Activated CD4-positive, alpha-beta T cell treated with anti-CD3 and anti-CD28 coated beads, Interleukin-2, Interleukin-4, amounts not matched to agents 100 ng/mL and 50 ng/mL, durations not matched to agents 16 hours and 8 hours (primary cell): ENCODE measurements at regions not wholly inside any gene's neighbourhood (a gene's known extent, or its start where the extent isn't known, plus 50 kb on each side); places are given as distances from the start of the nearest gene placed in this dataset.
"Not testable (repeated sequence)": the region's sequence is repeated elsewhere in the genome, so short reads cannot be mapped to it uniquely, and the experiment has no call there.

Experiments used
- DNase-seq: peaks from one replicate; pipeline ENCODE4 v3.0.0-alpha.2; 2020; ENCODE audit warnings: low spot score

DNA sequence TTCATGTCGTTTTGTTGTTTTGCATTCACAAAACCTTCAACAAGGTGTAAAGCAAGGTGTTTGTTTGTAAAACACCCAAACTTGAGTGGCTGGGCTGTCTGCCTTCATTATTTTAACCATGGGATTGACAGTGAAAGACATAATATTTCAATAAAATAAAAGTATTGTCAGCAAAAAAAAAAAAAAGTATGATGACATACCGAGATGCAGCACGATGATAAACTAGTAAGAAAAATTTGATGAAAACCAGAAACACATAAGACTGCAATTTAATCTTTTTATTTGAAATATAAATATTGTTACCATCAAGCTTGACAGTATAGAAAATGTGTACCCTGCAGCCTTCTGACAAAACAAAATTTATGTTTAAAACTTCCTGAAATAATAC, 419.3 kb upstream of the DYNLRB2 start:
- DNase-seq, result no peak

DNA sequence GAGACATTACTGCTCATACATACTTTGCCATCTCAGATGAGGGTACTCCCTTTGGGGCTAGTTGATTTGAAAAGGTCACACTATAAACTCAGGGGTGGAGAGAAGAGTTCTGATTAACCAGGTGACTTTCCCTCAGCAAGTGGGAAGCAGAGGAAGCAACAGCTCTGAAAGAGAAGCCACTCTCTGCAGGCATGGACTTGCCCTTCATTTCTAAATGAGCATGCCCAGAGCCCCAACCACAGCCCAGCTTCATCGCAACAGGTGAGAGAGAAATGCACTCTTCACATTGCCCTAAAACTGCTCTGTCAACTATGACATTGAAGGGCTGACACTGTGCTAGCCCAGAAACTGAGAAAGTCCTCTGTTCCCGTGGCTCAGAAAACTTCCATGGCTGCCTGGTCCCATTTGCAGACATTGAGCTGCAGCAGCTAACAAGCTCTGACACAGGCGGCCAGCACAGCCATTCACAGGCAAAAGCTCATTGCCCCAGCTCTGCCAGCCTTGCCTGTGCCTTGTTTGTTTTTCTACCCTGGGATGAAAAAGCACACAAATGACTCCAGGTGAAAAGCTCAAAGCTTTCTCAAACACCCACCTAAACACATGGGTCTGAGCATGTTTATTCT, 419.8 kb upstream of the DYNLRB2 start:
- DNase-seq, result no peak

DNA sequence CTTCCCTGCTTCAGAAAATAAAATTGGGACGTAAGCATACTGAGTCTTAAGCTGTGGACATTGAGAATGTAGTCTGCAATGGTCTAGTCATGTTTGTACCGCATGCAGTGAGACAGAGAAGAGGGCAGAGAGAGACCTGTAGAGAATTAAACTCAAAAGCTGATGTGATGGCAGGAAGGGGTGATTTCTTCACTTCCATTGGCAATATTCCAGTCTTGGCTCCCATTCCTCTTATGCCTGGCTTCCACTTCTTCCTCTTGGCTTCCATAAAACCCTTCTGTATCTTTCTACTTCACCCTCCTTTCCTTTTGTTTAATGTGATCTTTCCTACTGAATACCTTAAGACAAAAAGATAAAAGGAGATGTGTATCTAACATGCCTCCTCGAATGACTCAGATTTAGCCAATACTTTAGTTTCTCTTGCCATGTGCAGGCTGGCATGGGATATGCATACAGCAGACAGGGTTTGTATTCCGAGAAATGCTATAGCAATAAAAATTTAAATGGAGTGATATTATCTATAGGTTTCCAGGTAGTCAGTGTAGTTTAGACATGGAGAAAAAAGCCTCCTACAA, 423.1 kb upstream of the DYNLRB2 start:
- no peak for DNase-seq

DNA sequence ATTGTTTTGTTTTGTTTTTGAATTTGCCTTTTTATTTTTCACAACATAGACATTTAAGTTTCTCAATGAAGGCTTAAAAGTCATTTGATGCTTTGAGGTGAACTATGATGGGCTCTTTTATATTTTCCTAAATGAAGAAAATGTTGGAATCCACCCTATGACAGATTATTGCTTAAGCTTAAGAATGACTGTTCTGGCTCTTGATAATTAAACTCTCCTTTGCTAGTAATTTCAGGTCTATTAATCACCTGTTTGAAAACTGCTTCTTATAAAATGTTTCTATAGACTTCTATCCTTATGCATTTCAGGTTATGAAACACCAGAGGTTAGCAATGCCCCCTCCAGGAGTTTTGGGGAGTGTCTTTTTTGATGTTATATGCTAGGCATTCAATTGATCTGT, 424.1 kb upstream of the DYNLRB2 start:
- DNase-seq, result no peak

DNA sequence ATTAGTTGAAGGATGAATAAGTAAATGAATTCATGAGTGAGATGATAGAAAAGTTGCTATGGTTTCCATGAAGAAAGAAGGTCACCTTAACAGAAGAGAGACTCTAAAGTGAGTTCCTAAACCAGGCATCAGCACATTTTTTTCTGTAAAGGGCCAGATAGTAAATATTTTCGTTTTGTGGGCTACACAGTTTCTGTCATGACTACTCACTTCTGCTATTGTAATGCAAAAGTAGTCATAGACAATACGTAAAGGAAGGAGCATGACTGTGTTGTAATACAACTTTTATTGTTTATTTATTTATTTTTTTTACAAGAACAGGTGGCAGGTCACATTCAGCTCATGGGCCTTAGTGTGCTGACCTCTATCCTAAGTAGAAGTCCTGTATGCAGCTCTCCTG, 426.1 kb upstream of the DYNLRB2 start:
- DNase-seq, result no peak

DNA sequence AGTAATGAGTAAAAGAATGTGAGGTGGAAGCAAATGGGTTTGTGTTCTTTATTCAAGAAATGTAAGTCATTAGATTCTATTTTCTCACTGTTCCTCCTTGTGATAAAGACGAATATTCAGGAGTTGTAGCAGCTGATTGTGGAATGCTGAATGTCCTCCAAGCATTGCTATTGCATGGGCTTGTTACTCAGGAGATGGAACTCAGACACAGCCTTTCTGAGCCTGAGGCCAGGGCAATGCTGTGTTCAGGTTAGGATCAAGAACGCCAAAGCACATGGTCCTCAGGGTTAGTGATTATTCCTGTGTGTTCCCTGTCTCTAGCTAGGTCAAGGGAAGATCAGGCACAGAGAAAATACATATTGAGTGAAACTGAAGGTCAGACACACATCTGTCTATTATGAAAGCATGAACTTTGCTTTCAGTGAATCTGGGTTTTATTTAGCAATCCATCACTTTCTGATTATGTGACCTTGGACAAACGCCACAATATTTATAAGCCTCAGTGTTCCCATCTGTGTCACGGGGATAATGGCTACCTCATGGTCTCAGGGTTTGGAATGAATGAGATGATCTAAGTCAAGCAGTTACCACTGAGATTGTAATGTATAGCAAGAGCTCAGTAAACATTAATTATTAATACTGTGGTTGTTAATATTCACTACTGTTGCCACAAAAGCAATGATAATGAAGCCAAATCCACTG, 426.8 kb upstream of the DYNLRB2 start:
- no peak for DNase-seq

DNA sequence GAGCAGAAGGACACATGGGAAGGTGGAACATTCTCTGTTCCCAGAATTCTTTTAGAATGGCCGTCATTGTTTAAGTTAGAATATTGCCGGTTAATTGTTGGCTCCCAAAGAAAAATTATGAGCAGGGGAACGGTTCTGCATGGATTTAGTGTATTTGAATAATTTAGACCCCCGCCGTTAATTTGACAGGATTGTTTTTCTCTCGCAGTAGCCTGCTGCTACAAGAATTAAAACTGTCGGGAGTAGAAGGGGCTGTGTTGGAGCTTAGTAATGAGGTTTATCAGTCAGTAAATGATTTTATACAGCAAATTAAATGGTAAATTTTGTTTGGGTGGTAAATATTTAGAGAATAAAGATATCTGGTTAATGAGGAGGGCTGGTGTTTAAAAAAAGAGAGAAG, 431.2 kb upstream of the DYNLRB2 start:
- no peak for DNase-seq

DNA sequence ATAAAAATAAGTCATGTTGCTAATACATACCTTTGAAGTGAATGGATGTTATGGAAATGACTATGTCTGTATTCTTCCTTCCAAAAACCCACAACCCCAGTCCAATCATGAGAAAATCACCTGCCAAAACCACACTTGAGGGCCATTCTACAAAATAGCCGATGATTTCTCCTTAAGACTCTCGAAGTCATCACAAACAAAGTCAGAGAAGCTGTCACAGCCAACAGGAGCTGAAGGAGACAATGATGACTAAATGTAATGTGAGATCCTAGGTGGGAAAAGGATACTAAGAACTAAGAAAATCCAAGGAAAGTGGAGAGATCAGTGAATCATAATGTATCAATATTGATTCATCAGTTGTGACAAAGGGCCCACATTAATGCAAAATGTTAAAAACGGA, 432.9 kb upstream of the DYNLRB2 start:
- no peak for DNase-seq

DNA sequence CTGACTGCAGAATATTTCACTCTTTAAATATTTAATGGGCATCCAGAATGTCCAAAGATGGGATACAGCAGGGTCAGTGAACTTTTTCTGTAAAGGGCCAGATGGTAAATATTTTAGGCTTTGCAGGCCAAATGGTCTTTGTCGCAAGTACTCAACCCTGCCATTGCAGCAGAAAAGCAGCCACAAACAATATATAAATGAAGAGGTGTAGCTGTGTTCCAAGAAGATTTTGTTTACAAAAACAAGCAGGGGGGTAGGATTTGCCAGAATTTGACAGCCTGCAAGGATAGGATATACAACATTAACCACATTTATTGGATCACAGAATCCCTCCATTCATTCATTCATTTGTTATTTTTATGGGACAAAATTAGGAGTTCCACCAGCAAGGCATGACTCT, 435.0 kb upstream of the DYNLRB2 start:
- no peak for DNase-seq

DNA sequence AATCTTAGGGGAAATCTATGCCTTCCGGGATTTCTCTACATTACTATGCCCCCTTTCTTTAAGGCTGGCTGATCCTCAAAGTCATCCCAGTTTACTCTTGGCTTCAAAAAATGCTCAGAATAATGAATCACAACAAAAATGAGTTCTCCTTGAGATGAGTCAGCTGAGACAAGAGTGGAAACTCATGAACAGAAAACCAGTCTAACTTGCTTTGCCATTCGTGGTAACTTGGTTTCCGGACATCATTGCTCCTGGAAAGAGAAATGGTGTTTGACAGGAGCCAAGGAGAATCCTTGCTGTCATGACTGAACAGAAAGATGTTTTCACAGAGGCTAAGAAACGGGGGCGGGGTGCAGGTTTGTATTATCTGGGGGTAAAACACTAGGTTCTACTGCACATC, 435.6 kb upstream of the DYNLRB2 start:
- no peak for DNase-seq

DNA sequence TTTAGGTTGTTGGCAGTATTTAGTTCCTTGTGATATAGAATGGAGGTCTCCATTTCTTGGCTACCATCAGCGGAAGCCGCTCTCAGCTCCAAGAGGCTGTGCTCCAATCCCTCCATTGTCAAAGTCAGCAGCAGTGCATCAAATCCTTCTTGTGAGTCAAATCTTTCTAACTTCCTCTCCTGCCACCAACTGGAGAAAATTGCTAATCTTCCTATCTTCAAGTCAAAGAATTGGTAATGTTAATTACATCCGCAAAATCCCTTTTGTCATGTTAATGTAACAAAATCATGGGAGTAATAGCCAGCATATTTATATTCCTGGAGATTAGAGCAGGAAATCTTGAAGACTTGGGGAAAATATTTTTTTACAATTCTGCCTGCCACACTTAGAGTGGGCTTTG, 436.4 kb upstream of the DYNLRB2 start:
- no peak for DNase-seq

DNA sequence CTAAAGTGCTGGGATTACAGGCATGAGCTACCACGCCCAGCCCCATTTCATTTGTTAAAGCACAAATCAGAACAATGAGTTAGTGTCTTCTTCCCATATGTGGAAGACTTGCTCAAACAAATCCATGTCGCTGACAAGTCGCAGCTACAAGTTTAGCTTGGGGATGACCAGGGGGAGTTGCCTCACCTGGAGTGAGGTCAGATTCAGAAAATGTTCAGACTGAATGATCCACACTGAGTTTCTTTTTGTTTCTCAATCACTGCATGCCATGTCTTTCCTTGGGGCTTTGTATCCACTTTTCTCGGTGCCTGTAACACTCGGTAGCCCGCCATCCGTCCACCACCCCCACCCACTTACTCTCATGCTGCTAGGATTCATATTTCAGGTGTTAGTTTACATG, 437.3 kb upstream of the DYNLRB2 start:
- DNase-seq, result no peak

DNA sequence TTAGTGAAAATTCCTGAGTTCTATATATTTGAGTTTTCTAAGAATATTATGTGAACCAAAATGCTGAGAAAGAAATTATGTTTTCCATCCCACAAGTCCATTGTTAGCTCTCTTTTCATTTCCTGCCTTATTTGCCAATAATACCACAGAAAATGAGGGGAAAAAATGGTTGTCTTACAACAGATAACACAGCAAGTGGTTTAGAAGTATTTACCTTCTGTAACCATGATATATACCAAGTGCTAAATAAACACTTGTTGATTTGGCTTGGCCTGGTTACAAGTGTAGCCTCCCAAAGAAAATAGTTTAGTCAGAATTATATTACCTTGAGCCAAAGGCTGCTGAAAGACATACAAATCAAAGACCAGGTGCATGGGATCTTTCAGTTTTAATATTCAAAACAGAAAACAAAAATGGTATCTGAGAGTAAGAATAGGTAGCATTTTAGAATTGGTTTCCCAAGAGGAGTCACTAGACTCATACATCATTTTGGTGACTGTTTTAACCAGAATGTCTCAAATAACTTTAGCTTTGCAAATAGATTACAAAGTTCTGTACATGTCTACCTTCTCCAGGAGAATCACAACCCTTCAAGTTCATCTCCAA, 439.8 kb upstream of the DYNLRB2 start:
- no peak for DNase-seq

DNA sequence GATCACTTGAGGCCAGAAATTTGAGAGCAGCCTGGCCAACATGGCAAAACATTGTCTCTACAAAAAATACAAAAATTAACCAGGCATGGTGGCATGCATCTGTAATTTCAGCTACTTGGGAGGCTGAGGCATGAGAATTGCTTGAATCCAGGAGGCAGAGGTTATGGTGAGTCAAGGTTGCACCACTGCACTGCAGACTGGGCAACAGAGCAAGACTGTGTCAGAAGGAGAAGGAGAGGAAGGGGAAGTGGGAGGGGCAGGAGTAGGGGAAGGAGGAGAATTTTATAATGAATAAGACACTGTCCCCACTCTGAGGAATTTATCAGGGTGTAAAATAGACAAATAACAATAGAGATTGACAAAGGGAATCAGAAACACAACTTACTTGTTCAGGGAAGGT, 440.6 kb upstream of the DYNLRB2 start:
- DNase-seq, result no peak

DNA sequence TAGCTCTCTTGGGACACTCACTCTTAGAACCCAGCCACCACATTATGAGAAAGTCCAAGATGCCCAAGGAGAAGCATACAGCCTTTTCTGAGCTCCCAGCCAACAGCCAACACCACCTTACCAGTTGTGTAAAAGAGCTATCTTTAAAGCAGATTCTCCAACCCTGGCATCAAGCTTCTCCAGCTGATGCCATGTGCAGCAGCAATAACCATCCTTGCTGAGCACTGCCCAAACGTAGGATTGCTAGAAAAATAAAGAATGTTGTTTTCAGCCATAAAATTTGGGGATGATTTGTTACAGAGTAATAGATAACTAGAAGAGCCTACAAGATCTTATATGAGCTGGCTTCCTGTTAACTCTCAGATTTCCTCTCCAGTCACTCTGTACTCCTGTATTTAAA, 443.7 kb upstream of the DYNLRB2 start:
- DNase-seq, result no peak

DNA sequence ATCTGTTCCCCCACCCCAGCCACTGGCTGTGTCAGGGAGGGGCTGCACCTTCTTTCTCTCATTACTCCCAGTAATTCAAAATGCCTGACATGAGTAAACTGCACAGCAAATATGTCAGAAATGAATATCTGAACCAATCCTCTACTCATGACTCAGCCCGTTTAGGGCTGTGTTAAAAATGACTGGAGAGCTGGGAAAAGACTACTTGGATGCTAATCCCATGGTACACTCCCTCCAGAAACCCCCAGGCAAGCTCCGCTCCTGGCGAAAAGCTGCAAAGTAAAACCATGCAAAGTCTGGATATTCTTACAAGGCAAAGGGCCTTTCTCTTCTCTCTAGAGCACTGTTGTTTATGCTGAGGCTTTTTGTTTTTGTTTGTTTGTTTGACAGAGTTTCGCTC, 448.1 kb upstream of the DYNLRB2 start:
- no peak for DNase-seq

DNA sequence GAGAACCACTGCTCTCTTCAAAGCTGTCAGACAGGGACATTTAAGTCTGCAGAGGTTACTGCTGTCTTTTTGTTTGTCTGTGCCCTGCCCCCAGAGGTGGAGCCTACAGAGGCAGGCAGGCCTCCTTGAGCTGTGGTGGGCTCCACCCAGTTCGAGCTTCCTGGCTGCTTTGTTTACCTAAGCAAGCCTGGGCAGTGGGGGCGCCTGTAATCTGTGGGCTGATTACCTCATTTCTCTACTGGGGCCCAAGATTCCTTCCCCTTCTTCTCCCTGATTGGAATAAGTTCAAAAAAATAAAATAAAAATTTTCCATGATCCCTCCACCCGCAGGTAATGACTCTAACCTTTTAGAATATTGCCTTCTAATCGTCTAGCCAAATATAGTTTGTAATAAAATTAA, 449.3 kb upstream of the DYNLRB2 start:
- not testable (repeated sequence) for DNase-seq

DNA sequence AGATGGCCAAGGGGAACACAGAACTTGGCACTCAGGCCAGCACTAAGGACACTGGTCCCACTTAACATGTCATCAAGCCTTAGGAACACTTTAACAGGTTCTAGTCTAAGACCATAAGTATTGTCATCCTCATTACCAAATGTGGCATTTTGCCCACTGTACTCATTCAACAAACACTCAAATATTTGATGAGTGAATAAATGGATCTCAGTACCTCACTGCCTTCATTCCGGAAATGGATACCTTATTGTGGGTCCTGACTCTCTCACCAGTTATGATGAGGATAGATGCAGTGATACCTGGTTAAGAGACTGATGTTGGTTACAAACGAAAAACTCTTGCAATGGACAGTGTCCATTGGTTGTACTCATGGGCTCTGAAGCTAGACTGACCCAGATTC, 455.2 kb upstream of the DYNLRB2 start:
- DNase-seq, result no peak

DNA sequence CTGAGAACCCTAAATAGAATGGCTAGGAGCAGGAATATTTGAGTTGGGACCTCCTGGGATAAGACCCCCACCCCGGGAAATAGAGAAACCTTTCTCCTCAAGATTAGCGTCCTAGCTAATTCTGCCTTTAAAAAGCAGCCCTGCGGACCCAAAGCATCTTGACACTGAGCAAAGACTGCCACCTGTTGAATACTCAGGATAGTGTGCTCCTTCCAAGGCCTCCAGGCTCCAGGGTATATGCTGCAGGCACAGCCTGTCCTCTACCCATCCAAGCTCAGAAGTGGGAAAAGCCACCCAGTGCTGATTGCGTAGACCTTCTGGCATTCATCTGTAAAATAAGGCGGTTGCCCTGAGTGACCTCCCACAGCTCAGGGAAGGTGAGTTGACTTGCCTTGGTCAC, 456.2 kb upstream of the DYNLRB2 start:
- DNase-seq, result peak; percentile 15

DNA sequence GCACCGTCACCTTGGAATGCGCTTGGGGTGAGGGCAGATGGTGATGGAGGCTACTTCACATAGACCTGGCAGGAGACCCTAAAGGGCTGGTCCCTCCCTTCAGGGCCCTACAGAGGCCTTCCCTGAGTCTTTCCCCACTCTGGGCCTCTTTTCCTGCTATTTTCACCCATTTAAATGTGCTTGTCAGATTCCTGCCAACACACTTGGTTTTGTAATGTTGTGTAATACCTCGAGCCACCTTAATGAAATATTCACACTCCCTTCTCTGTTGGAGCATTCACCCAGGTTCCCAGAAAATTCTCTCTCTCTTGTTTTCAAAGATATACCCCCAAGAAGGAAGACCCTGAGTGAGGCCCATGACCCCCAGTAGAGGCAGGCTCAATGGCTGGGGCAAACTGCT, 456.6 kb upstream of the DYNLRB2 start:
- no peak for DNase-seq

DNA sequence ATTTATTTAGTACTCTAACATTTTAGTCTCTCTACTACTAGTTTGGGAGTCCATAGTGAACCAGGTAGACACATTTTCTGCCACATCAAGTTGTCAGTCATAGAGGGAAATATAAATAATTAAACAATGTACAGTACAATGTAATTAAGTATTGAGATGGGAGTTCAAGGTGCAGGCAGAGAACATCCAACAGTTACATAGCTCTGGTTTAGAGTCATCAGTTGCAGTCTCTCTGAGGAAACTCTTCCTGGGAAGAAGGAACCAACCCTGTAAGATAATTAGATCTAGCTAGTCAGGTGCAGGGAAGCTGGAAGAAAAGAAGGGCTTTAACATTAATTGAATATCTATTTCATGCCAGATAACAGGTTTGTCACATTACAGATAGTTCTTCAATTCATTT, 457.9 kb upstream of the DYNLRB2 start:
- no peak for DNase-seq

DNA sequence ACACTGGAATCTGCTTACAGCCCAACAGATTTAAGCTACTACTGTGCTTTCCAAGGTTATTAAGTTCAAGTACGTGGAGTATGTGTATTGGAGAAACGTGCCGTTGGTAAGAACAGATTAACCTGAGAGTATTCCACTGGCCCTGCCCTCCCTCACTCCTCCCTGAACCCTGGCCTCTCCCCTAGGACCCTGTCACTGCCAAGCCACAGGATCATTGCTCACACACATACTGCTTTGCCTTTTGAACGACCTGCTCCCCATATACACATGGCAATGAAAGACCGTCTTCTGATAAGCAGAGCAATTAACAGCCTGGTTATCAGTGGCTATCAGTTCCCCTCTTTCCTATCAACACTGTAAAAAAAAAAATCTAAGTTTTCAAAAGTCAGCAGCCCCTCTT, 458.9 kb upstream of the DYNLRB2 start:
- DNase-seq, result no peak

DNA sequence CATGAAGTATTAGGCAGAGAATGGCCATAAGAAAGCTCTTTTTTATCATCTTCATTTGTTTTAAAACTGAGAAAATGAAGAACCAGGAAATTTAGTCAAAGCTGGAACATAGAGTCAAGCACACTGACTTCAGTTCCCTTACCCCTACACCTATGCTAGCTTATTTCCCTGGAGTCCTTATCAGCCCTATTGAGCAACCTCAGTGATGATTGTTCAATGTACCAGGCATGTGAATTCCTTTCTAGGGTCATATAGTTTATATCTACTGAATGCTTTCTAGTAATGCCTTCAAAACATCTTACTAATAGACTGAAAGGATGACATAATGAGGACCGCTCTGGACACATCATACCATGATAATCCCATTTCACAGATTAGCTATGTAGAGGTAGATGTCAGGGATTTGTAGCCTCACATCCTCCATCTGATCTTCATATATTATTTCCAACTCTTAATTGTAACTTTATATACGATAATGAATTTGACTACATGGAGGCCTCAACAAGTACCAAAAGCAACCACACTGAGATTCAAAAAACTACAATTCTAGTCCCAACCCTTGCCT, 460.4 kb upstream of the DYNLRB2 start:
- DNase-seq, result no peak
